HG03342 (cell line): ENCODE measurements at regions not wholly inside any gene's neighbourhood (a gene's known extent, or its start where the extent isn't known, plus 50 kb on each side); places are given as distances from the start of the nearest gene placed in this dataset.

Experiments used
- ATAC-seq: cut with Tn5 transposase; IDR thresholded peaks from one replicate; pipeline ENCODE4 v1.9.1; 2021; ENCODE audit warnings: mild to moderate bottlenecking, moderate library complexity; ENCODE audit not compliant: unreplicated experiment

GRCh38 chr21:16011719-16012118, 281.9 kb downstream of the USP25 start:
- ATAC-seq, result no peak

GRCh38 chr21:16013570-16013969, 283.8 kb downstream of the USP25 start:
- ATAC-seq, result no peak

GRCh38 chr21:16020878-16021277, 291.1 kb downstream of the USP25 start:
- no peak for ATAC-seq

GRCh38 chr21:16022116-16022515, 292.3 kb downstream of the USP25 start:
- no peak for ATAC-seq

GRCh38 chr21:16022921-16023320, 293.1 kb downstream of the USP25 start:
- no peak for ATAC-seq

GRCh38 chr21:16028142-16028541, 298.4 kb downstream of the USP25 start:
- no peak for ATAC-seq

- ATAC-seq, result no peak
These were observed 299.2 kb downstream of the USP25 start for GRCh38 chr21:16028941-16029464.

GRCh38 chr21:16033193-16033592, 303.4 kb downstream of the USP25 start:
- no peak for ATAC-seq

GRCh38 chr21:16034446-16035190, 304.8 kb downstream of the USP25 start:
- ATAC-seq, result no peak

GRCh38 chr21:16037421-16037955, 307.7 kb downstream of the USP25 start:
- ATAC-seq, result no peak

- no peak for ATAC-seq
These were observed 310.8 kb downstream of the USP25 start for GRCh38 chr21:16040601-16041000.

GRCh38 chr21:16044676-16045075, 314.9 kb downstream of the USP25 start:
- no peak for ATAC-seq

GRCh38 chr21:16046656-16047330, 317.0 kb downstream of the USP25 start:
- no peak for ATAC-seq

- ATAC-seq, result no peak
These were observed 318.1 kb downstream of the USP25 start for GRCh38 chr21:16047904-16048303.

- no peak for ATAC-seq
These were observed 325.2 kb downstream of the USP25 start for GRCh38 chr21:16055014-16055413.

GRCh38 chr21:16058896-16059295, 329.1 kb downstream of the USP25 start:
- no peak for ATAC-seq

GRCh38 chr21:16059981-16060380, 330.2 kb downstream of the USP25 start:
- ATAC-seq, result no peak

- no peak for ATAC-seq
These were observed 331.4 kb downstream of the USP25 start for GRCh38 chr21:16061194-16061593.

- ATAC-seq, result no peak
These were observed 339.7 kb downstream of the USP25 start for GRCh38 chr21:16069178-16070112.

GRCh38 chr21:16070207-16070651, 340.4 kb downstream of the USP25 start:
- ATAC-seq, result no peak

GRCh38 chr21:16071092-16071491, 341.3 kb downstream of the USP25 start:
- no peak for ATAC-seq
